GM12864 (cell line): ENCODE measurements at regions not wholly inside any gene's neighbourhood (a gene's known extent, or its start where the extent isn't known, plus 50 kb on each side); places are given as distances from the start of the nearest gene placed in this dataset.

Experiments used
- DNase-seq: peaks from one replicate; pipeline ENCODE4 v3.0.0-alpha.2; 2011; ENCODE audit warnings: low read depth
- H3K4me3 ChIP-seq: 2 replicates; pipeline ENCODE4 v1.5.1; 2011; ENCODE audit warnings: mild to moderate bottlenecking, low read depth, low read length, control low read depth
- CTCF ChIP-seq: IDR thresholded peaks from 2 replicates; pipeline ENCODE4 v1.5.1; 2011; ENCODE audit warnings: low read depth, mild to moderate bottlenecking, moderate library complexity, low read length, control low read depth, inconsistent platforms; ENCODE audit errors: missing control alignments

- DNase-seq, result no peak
- no peak overlapping the region for H3K4me3 ChIP-seq
- TF ChIP-seq CTCF, result no peak
Observed at GRCh38 chr18:29176681-29177080, 999.8 kb upstream of the CDH2 start.

GRCh38 chr18:29174891-29175290, 998.0 kb upstream of the CDH2 start:
- H3K4me3 ChIP-seq, result no peak overlapping the region
- DNase-seq, result no peak
- TF ChIP-seq CTCF, result no peak

- no peak for TF ChIP-seq CTCF
- no peak for DNase-seq
- H3K4me3 ChIP-seq, result no peak overlapping the region
Observed at GRCh38 chr18:29172756-29173067, 995.8 kb upstream of the CDH2 start.

- H3K4me3 ChIP-seq, result no peak overlapping the region
- no peak for DNase-seq
- no peak for TF ChIP-seq CTCF
Observed at GRCh38 chr18:29171892-29172755, 995.2 kb upstream of the CDH2 start.

GRCh38 chr18:29169599-29169998, 992.7 kb upstream of the CDH2 start:
- no peak for DNase-seq
- TF ChIP-seq CTCF, result no peak
- no peak overlapping the region for H3K4me3 ChIP-seq

- TF ChIP-seq CTCF, result no peak
- DNase-seq, result no peak
- no peak overlapping the region for H3K4me3 ChIP-seq
Observed at GRCh38 chr18:29164993-29165599, 988.2 kb upstream of the CDH2 start.
